ENCODE measurements at regions not wholly inside any gene's neighbourhood (a gene's known extent, or its start where the extent isn't known, plus 50 kb on each side); places are given as distances from the start of the nearest gene placed in this dataset.

- FAIRE-seq, result no peak
- intact Hi-C loops (cut with micrococcal nuclease), result loop anchor here (1.0 to 5.0 kb wide), 4 partner anchors 27 to 305 kb away; no protein-coding TSS in a partner anchor
Observed at GRCh38 chr3:8416965-8417364, 84.7 kb upstream of the LMCD1 start.

More at GRCh38 chr3:8416965-8417364, 84.7 kb upstream of the LMCD1 start:
- no peak overlapping the region for H3K9ac ChIP-seq (replicated peaks; ENCODE audit: extremely low read depth, insufficient read depth, low read length)
- H3K4me1 ChIP-seq (ENCODE audit: control insufficient read depth, extremely low read depth, insufficient read depth, low read length), result no peaks in the 10 kb centered on the region
- peak; percentile 39 for DNase-seq (ENCODE audit: low read depth, low spot score)
- H3K4me2 ChIP-seq (ENCODE audit: insufficient read depth, low read length), result peak overlapping the region; percentile 77
- no peak overlapping the region for H3K4me3 ChIP-seq (replicated peaks in 1 of 3; ENCODE audit: insufficient read depth in 1 of 3, low read depth in 1 of 3, low read length in 3 of 3)
- dilution Hi-C loops (cut with MboI; ENCODE audit: extremely low pct_ligation_motif_present, low sequenced_read_pairs), result no loop called here
- no peaks in the 10 kb centered on the region for H3K27me3 ChIP-seq (ENCODE audit: control insufficient read depth in 2 of 2, insufficient read depth in 2 of 2, low read length in 2 of 2)
- no peaks in the 10 kb centered on the region for H3K36me3 ChIP-seq (ENCODE audit: control insufficient read depth in 2 of 2, extremely low read depth in 1 of 2, insufficient read depth in 2 of 2, low read length in 2 of 2)
- H2AFZ ChIP-seq (ENCODE audit: low read depth, low read length), result no peak overlapping the region
- no peak overlapping the region for H3K27ac ChIP-seq (ENCODE audit: insufficient read depth, low read depth, low read length)
- CTCF ChIA-PET, result interaction anchor here (0.6 to 4.0 kb wide), 38 partner anchors 8 to 1423 kb away, joined by 3 to 67 read pairs (median 4); partner anchors contain the start of gene LMCD1
- no peaks in the 10 kb centered on the region for H3K9me1 ChIP-seq (replicated peaks; ENCODE audit: control insufficient read depth, extremely low read depth, insufficient read depth, low read length)
- POLR2A ChIA-PET, result interaction anchor here (0.6 kb wide), 1 partner anchor 84 kb away, joined by 3 read pairs; no protein-coding TSS in a partner anchor
- H3K79me2 ChIP-seq (ENCODE audit: control insufficient read depth, insufficient read depth, low read length), result no peaks in the 10 kb centered on the region
- H3K9me3 ChIP-seq (replicated peaks; ENCODE audit: control insufficient read depth, insufficient read depth, low read length), result no peaks in the 10 kb centered on the region
- TF ChIP-seq EZH2 (IDR thresholded peaks at IDR 0.05; ENCODE audit: borderline replicate concordance, low read depth, low read length, severe bottlenecking) (no peak), CTCF (IDR thresholded peaks at IDR 0.05; ENCODE audit: extremely low read depth in 1 of 2, insufficient read depth in 1 of 2, low read depth in 1 of 2, low read length in 2 of 2) (no peak), POLR2AphosphoS5 (IDR thresholded peaks at IDR 0.05; ENCODE audit: insufficient read depth, low read depth, low read length) (no peak), MAX (IDR thresholded peaks at IDR 0.05; ENCODE audit: insufficient read depth, insufficient read length) (no peak), JUN (IDR thresholded peaks at IDR 0.05; ENCODE audit: borderline replicate concordance, insufficient read depth, insufficient read length, low read depth) (no peak), FOS (IDR thresholded peaks at IDR 0.05; ENCODE audit: borderline replicate concordance, insufficient read depth, low read length) (no peak), POLR2A (IDR thresholded peaks at IDR 0.05; ENCODE audit: low read depth, low read length) (no peak), MYC (IDR thresholded peaks at IDR 0.05; ENCODE audit: low read depth, low read length) (no peak), GATA2 (IDR thresholded peaks at IDR 0.05; ENCODE audit: insufficient read depth, insufficient read length, low read depth, low read length) (no peak)
- no peaks in the 10 kb centered on the region for H4K20me1 ChIP-seq (replicated peaks; ENCODE audit: control insufficient read depth, extremely low read depth, insufficient read depth, low read length)
- BruUV-seq (replicated peaks), result no TSS peak

All from endothelial cell of umbilical vein (primary cell).